NCI-H2081 treated with DMSO at 0.1 percent for 48 hours (cell line): ENCODE measurements at regions not wholly inside any gene's neighbourhood (a gene's known extent, or its start where the extent isn't known, plus 50 kb on each side); places are given as distances from the start of the nearest gene placed in this dataset.

Source experiments
- DNase-seq: peaks from one replicate; lab custom pipeline; 2025; lab: John Stamatoyannopoulos, UW

- no peak for DNase-seq
Measured at GRCh38 chr9:73565026-73565425, 413.4 kb downstream of the ANXA1 start.

GRCh38 chr9:73565833-73566465, 414.3 kb downstream of the ANXA1 start:
- DNase-seq: no peak

GRCh38 chr9:73566627-73567026, 415.0 kb downstream of the ANXA1 start:
- DNase-seq: no peak

- DNase-seq: no peak
Measured at GRCh38 chr9:73573235-73573634, 421.6 kb downstream of the ANXA1 start.

GRCh38 chr9:73575101-73576060, 423.7 kb downstream of the ANXA1 start:
- no peak for DNase-seq

GRCh38 chr9:73577848-73578247, 426.2 kb downstream of the ANXA1 start:
- no peak for DNase-seq

- no peak for DNase-seq
Measured at GRCh38 chr9:73579823-73580222, 428.2 kb downstream of the ANXA1 start.

- no peak for DNase-seq
Measured at GRCh38 chr9:73583576-73583975, 431.9 kb downstream of the ANXA1 start.

- DNase-seq: peak; percentile 27
Measured at GRCh38 chr9:73595036-73595545, 443.4 kb downstream of the ANXA1 start.

GRCh38 chr9:73596321-73596720, 444.7 kb downstream of the ANXA1 start:
- no peak for DNase-seq

GRCh38 chr9:73597039-73597438, 445.4 kb downstream of the ANXA1 start:
- DNase-seq: no peak

- peak; percentile 88 for DNase-seq
Measured at GRCh38 chr9:73597771-73598170, 446.1 kb downstream of the ANXA1 start.

- no peak for DNase-seq
Measured at GRCh38 chr9:73609381-73609780, 457.7 kb downstream of the ANXA1 start.

GRCh38 chr9:73611032-73611431, 459.4 kb downstream of the ANXA1 start:
- DNase-seq: no peak

GRCh38 chr9:73613092-73613701, 461.5 kb downstream of the ANXA1 start:
- DNase-seq: no peak

GRCh38 chr9:73615557-73615956, 463.9 kb downstream of the ANXA1 start:
- no peak for DNase-seq

GRCh38 chr9:73617586-73617985, 465.9 kb downstream of the ANXA1 start:
- DNase-seq: no peak

- no peak for DNase-seq
Measured at GRCh38 chr9:73640971-73641370, 489.3 kb downstream of the ANXA1 start.

GRCh38 chr9:73643379-73644013, 491.8 kb downstream of the ANXA1 start:
- DNase-seq: no peak

GRCh38 chr9:73647560-73647959, 495.9 kb downstream of the ANXA1 start:
- no peak for DNase-seq

- no peak for DNase-seq
Measured at GRCh38 chr9:73649552-73649951, 497.9 kb downstream of the ANXA1 start.

GRCh38 chr9:73655363-73655762, 503.7 kb downstream of the ANXA1 start:
- no peak for DNase-seq
